CD14-positive monocyte (primary cell): ENCODE measurements at regions not wholly inside any gene's neighbourhood (a gene's known extent, or its start where the extent isn't known, plus 50 kb on each side); places are given as distances from the start of the nearest gene placed in this dataset.

Source experiments
- DNase-seq, 3 donors: peaks; one replicate each; pipeline ENCODE4 v3.0.0-alpha.2; 2011 to 2022
- H2AFZ ChIP-seq: 2 replicates; pipeline ENCODE4 v1.6.0; 2012; ENCODE audit warnings: mild to moderate bottlenecking, low read depth, low read length, inconsistent platforms; ENCODE audit not compliant: insufficient read depth, poor library complexity, severe bottlenecking
- H3K27ac ChIP-seq, 2 donors: 1 replicate in 1 of 2; 2 replicates in 1 of 2; pipeline ENCODE4 v1.5.1; 2012 to 2013; ENCODE audit warnings: low read length in 2 of 2, control low read depth in 1 of 2, inconsistent platforms in 1 of 2, low read depth in 1 of 2, mild to moderate bottlenecking in 1 of 2
- H3K27me3 ChIP-seq, 2 donors: one replicate each; pipeline versions ENCODE4 v1.6.0 to v1.6.1; 2011 to 2013; ENCODE audit warnings: low read length in 2 of 2; ENCODE audit not compliant: control insufficient read depth in 2 of 2, insufficient read depth in 2 of 2
- H3K36me3 ChIP-seq, 2 donors: replicated peaks in 1 of 2; 1 replicate in 1 of 2; 2 replicates in 1 of 2; pipeline versions ENCODE4 v1.5.1 to v1.6.1; 2012 to 2013; ENCODE audit warnings: low read length in 2 of 2, control low read depth in 1 of 2, inconsistent platforms in 1 of 2, mild to moderate bottlenecking in 1 of 2; ENCODE audit not compliant: insufficient read depth in 2 of 2, control insufficient read depth in 1 of 2
- H3K4me1 ChIP-seq, 2 donors: 1 replicate in 1 of 2; 2 replicates in 1 of 2; pipeline versions ENCODE4 v1.5.1 to v1.6.1; 2012 to 2013; ENCODE audit warnings: low read length in 2 of 2, control low read depth in 1 of 2, inconsistent platforms in 1 of 2, mild to moderate bottlenecking in 1 of 2, moderate library complexity in 1 of 2; ENCODE audit not compliant: insufficient read depth in 2 of 2, control insufficient read depth in 1 of 2
- H3K4me2 ChIP-seq: replicated peaks from 2 replicates; pipeline ENCODE3; 2012; ENCODE audit warnings: low read length, moderate library complexity, mild to moderate bottlenecking; ENCODE audit not compliant: poor library complexity, severe bottlenecking; ENCODE audit errors: extremely low read depth
- H3K4me3 ChIP-seq, 3 experiments: fragments of 200-600 bp in 1 of 3; sonication (generic) in 1 of 3; replicated peaks in 1 of 3; 1 replicate in 2 of 3; 2 replicates in 1 of 3; pipeline ENCODE4 v1.5.1; 2011 to 2013; ENCODE audit warnings: low read length in 3 of 3, mild to moderate bottlenecking in 3 of 3, control low read depth in 2 of 3, low read depth in 2 of 3, inconsistent platforms in 1 of 3, moderate library complexity in 1 of 3
- H3K79me2 ChIP-seq: 2 replicates; pipeline ENCODE4 v1.6.0; 2012; ENCODE audit warnings: mild to moderate bottlenecking, control low read depth, inconsistent platforms, low read length, moderate library complexity; ENCODE audit not compliant: insufficient read depth
- H3K9ac ChIP-seq: 2 replicates; pipeline ENCODE4 v1.6.0; 2017; ENCODE audit warnings: low read length, mild to moderate bottlenecking; ENCODE audit not compliant: insufficient read depth, poor library complexity, severe bottlenecking
- H3K9me3 ChIP-seq, 2 donors: replicated peaks in 1 of 2; 1 replicate in 1 of 2; 2 replicates in 1 of 2; pipeline versions ENCODE4 v1.5.1 to v1.6.1; 2012 to 2013; ENCODE audit warnings: low read length in 2 of 2, control low read depth in 1 of 2; ENCODE audit not compliant: control insufficient read depth in 1 of 2, insufficient read depth in 1 of 2
- H4K20me1 ChIP-seq: 2 replicates; pipeline ENCODE4 v1.6.0; 2012; ENCODE audit warnings: mild to moderate bottlenecking, low read length, control low read depth, moderate library complexity; ENCODE audit not compliant: insufficient read depth
- H3K27ac Mint-ChIP-seq, 7 donors: one replicate each; pipeline ENCODE4 v1.8.0; 2020; ENCODE audit warnings: mild to moderate bottlenecking in 7 of 7, mixed read lengths in 7 of 7, moderate library complexity in 6 of 7, inconsistent platforms in 2 of 7
- H3K27me3 Mint-ChIP-seq, 3 donors: one replicate each; pipeline ENCODE4 v1.8.0; 2021 to 2022; ENCODE audit warnings: low read depth in 3 of 3, mild to moderate bottlenecking in 3 of 3, mixed read lengths in 3 of 3, moderate library complexity in 3 of 3, inconsistent platforms in 1 of 3
- H3K36me3 Mint-ChIP-seq, 2 donors: one replicate each; pipeline ENCODE4 v1.8.0; 2020; ENCODE audit warnings: mixed read lengths in 2 of 2, inconsistent platforms in 1 of 2, mild to moderate bottlenecking in 1 of 2
- H3K4me1 Mint-ChIP-seq: one replicate; pipeline ENCODE4 v1.8.0; 2020; ENCODE audit warnings: mild to moderate bottlenecking, mixed read lengths
- H3K4me3 Mint-ChIP-seq, 2 donors: one replicate each; pipeline ENCODE4 v1.8.0; 2020; ENCODE audit warnings: mild to moderate bottlenecking in 2 of 2, mixed read lengths in 2 of 2, moderate library complexity in 1 of 2
- H3K9me3 Mint-ChIP-seq, 7 donors: one replicate each; pipeline ENCODE4 v1.8.0; 2020 to 2022; ENCODE audit warnings: mixed read lengths in 7 of 7, mild to moderate bottlenecking in 6 of 7, moderate library complexity in 6 of 7, inconsistent platforms in 2 of 7
- CTCF ChIP-seq: fragments of 200-600 bp; IDR thresholded peaks from one replicate; pipeline ENCODE4 v1.8.0; 2022; ENCODE audit warnings: antibody characterized with exemption, mild to moderate bottlenecking
- WGBS: methylation state at CpG from one replicate; pipeline ENCODE4 v1.1.5; 2013; ENCODE audit warnings: missing lambda C conversion rate; ENCODE audit not compliant: insufficient coverage; 5-methylcytosine and 5-hydroxymethylcytosine counted together
- intact Hi-C, 2 donors: fragments of 100-400 bp; cut with micrococcal nuclease; formaldehyde crosslinking; loops; one replicate each; pipeline versions ENCODE4 v1.15.0 to v1.15.1; 2023

DNA sequence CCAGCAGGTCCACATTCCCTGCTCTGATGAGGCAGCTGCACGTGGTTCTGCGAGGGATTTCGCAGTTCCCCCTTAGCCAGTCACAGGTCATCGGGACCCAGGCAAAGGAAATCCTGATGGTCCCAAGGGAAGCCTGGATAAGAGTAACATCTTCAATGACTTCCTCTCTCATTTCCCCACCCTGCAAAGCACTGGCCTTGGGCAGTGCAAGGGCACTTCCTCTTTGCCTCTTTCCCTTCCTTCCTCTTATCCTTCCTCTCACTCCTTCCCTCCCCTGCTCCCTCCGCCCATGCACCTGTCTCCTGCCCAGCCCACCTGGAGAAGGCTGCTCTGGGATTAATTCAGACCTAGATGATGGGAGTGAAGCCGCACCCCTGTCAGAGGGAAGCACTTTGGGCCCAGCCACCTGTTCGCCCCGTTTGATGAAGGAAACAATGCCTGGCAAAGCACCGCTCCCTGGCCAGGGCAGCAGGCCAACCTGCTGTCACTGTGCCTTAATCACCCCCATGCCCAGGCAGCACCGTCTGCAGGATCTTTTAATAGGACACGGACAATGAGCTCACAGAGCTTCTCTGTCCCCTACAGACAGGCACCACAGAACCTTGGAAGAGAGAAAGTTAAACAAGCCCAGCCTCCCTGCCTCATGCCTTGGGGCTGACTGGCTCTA is 113.5 kb upstream of the PABPC3 start:
- Histone ChIP-seq H3K4me2 (no peak overlapping the region), H3K27ac (no peak overlapping the region), H3K79me2 (no peaks in the 10 kb centered on the region), H3K27me3 (peaks cover 0 to 4% of the 10 kb centered on the region in 2 donors), H3K4me3 (no peak overlapping the region), H3K36me3 (no peaks in the 10 kb centered on the region), H3K9ac (no peak overlapping the region), H2AFZ (no peak overlapping the region), H3K9me3 (no peaks in the 10 kb centered on the region), H4K20me1 (no peaks in the 10 kb centered on the region), H3K4me1 (peaks cover 6 to 9% of the 10 kb centered on the region in 2 donors)
- Mint-ChIP-seq H3K36me3 (no peaks in the 10 kb centered on the region), H3K4me1 (peaks cover 7% of the 10 kb centered on the region), H3K27ac (no peak overlapping the region), H3K9me3 (no peaks in the 10 kb centered on the region), H3K4me3 (no peak overlapping the region), H3K27me3 (peaks cover 13 to 24% (median 15%) of the 10 kb centered on the region in 3 donors)
- peak in 2 of 3 donors; percentile 4 to 19 for DNase-seq
- WGBS = 37% methylated on average over 9 of the region's 11 CpGs
- intact Hi-C loops = no loop called here
- TF ChIP-seq CTCF = no peak

DNA sequence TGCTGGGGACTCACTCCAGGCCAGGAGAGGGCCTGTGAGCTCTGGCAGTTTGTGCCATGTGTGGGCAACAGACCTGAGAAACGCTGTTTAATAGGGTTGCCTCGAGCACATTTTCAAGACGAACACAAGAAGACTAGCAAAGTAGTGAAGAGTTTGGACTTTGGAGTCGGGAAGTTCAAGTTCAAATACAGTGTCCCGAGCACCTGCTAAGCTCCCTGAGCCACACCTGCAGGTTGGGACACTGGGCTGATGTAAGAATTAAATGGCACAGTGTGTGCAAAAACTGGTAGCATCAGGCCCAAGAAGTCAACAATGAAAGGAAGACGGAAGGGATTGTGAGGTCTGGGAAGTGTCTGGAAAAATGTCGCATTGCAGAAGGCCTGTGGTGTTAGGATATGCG is 112.8 kb upstream of the PABPC3 start:
- no peak overlapping the region for H3K27ac Mint-ChIP-seq
- Histone ChIP-seq H3K27ac (no peak overlapping the region), H2AFZ (no peak overlapping the region), H3K36me3 (no peaks in the 10 kb centered on the region), H4K20me1 (no peaks in the 10 kb centered on the region), H3K79me2 (no peaks in the 10 kb centered on the region), H3K4me2 (no peak overlapping the region), H3K4me1 (peaks cover 6 to 9% of the 10 kb centered on the region in 2 donors), H3K4me3 (no peak overlapping the region), H3K9ac (no peak overlapping the region), H3K27me3 (peaks cover 0 to 7% of the 10 kb centered on the region in 2 donors), H3K9me3 (no peaks in the 10 kb centered on the region)
- WGBS = 92% methylated on average over 6 of the region's 8 CpGs
- no peak for TF ChIP-seq CTCF
- peaks cover 20 to 30% (median 20%) of the 10 kb centered on the region in 3 donors for H3K27me3 Mint-ChIP-seq
- no peaks in the 10 kb centered on the region for H3K36me3 Mint-ChIP-seq
- H3K4me3 Mint-ChIP-seq = no peak overlapping the region
- DNase-seq = no peak
- intact Hi-C loops = no loop called here
- peaks cover 7% of the 10 kb centered on the region for H3K4me1 Mint-ChIP-seq
- H3K9me3 Mint-ChIP-seq = no peaks in the 10 kb centered on the region
